ENCODE measurements at regions not wholly inside any gene's neighbourhood (a gene's known extent, or its start where the extent isn't known, plus 50 kb on each side); places are given as distances from the start of the nearest gene placed in this dataset.
"Not testable (repeated sequence)": the region's sequence is repeated elsewhere in the genome, so short reads cannot be mapped to it uniquely, and the experiment has no call there.

GRCh38 chr21:9837946-9838737 lies 683.2 kb upstream of the TPTE start:
- DNase-seq, result no peak

GRCh38 chr21:9838738-9839642 lies 682.4 kb upstream of the TPTE start:
- DNase-seq, result no peak

GRCh38 chr21:9844106-9844505 lies 677.3 kb upstream of the TPTE start:
- not testable (repeated sequence) for DNase-seq

GRCh38 chr21:9847511-9847910 lies 673.9 kb upstream of the TPTE start:
- not testable (repeated sequence) for DNase-seq

- not testable (repeated sequence) for DNase-seq
Measured at GRCh38 chr21:9851166-9851565, 670.2 kb upstream of the TPTE start.

GRCh38 chr21:9851695-9852094 lies 669.7 kb upstream of the TPTE start:
- DNase-seq, result not testable (repeated sequence)

GRCh38 chr21:9857563-9857962 lies 663.8 kb upstream of the TPTE start:
- not testable (repeated sequence) for DNase-seq

GRCh38 chr21:9859865-9860264 lies 661.5 kb upstream of the TPTE start:
- not testable (repeated sequence) for DNase-seq

- not testable (repeated sequence) for DNase-seq
Measured at GRCh38 chr21:9862456-9862855, 658.9 kb upstream of the TPTE start.

GRCh38 chr21:9867815-9868214 lies 653.6 kb upstream of the TPTE start:
- DNase-seq, result not testable (repeated sequence)

GRCh38 chr21:9873096-9873495 lies 648.3 kb upstream of the TPTE start:
- DNase-seq, result not testable (repeated sequence)

- DNase-seq, result not testable (repeated sequence)
Measured at GRCh38 chr21:9874136-9874535, 647.2 kb upstream of the TPTE start.

GRCh38 chr21:9881430-9881829 lies 640.0 kb upstream of the TPTE start:
- DNase-seq, result not testable (repeated sequence)

- not testable (repeated sequence) for DNase-seq
Measured at GRCh38 chr21:9883047-9883446, 638.3 kb upstream of the TPTE start.

- not testable (repeated sequence) for DNase-seq
Measured at GRCh38 chr21:9883571-9884282, 637.7 kb upstream of the TPTE start.

- not testable (repeated sequence) for DNase-seq
Measured at GRCh38 chr21:9888500-9888899, 632.9 kb upstream of the TPTE start.

GRCh38 chr21:9903579-9903978 lies 617.8 kb upstream of the TPTE start:
- DNase-seq, result not testable (repeated sequence)

- not testable (repeated sequence) for DNase-seq
Measured at GRCh38 chr21:9914135-9914534, 607.2 kb upstream of the TPTE start.

- DNase-seq, result not testable (repeated sequence)
Measured at GRCh38 chr21:9919446-9919845, 601.9 kb upstream of the TPTE start.

- not testable (repeated sequence) for DNase-seq
Measured at GRCh38 chr21:9943639-9944038, 577.7 kb upstream of the TPTE start.

GRCh38 chr21:9946057-9946456 lies 575.3 kb upstream of the TPTE start:
- not testable (repeated sequence) for DNase-seq

- not testable (repeated sequence) for DNase-seq
Measured at GRCh38 chr21:9949510-9950289, 571.7 kb upstream of the TPTE start.

All from stimulated activated CD8-positive, alpha-beta memory T cell treated with anti-CD3 and anti-CD28 coated beads, Interleukin-4, amount 100 ng/mL, for 48 hours (primary cell).